Natural killer cell (primary cell): ENCODE measurements at regions not wholly inside any gene's neighbourhood (a gene's known extent, or its start where the extent isn't known, plus 50 kb on each side); places are given as distances from the start of the nearest gene placed in this dataset.

ENCODE experiments used
- ATAC-seq, 3 donors: fragments of 150-1000 bp in 2 of 3; fragments of 200-7000 bp in 1 of 3; cut with Tn5 transposase; 1 replicate in 1 of 3; 2 replicates in 2 of 3; pipeline ENCODE4 v1.10.0; 2021; ENCODE audit warnings: mild to moderate bottlenecking in 2 of 3, moderate library complexity in 2 of 3
- DNase-seq, 2 donors: peaks; one replicate each; pipeline versions ENCODE4 v3.0.0 to v3.0.0-alpha.2; 2013 to 2021; ENCODE audit warnings: mixed read lengths in 1 of 2
- H3K27ac ChIP-seq: one replicate; pipeline ENCODE4 v1.5.1; 2013; ENCODE audit warnings: mild to moderate bottlenecking, low read length
- H3K27me3 ChIP-seq: one replicate; pipeline ENCODE4 v1.6.1; 2013; ENCODE audit warnings: low read length; ENCODE audit not compliant: control insufficient read depth, insufficient read depth
- H3K36me3 ChIP-seq: one replicate; pipeline ENCODE4 v1.6.1; 2013; ENCODE audit warnings: low read length; ENCODE audit not compliant: control insufficient read depth, insufficient read depth
- H3K4me1 ChIP-seq: one replicate; pipeline ENCODE4 v1.6.1; 2013; ENCODE audit warnings: low read length; ENCODE audit not compliant: control insufficient read depth, insufficient read depth
- H3K4me3 ChIP-seq: one replicate; pipeline ENCODE4 v1.5.1; 2013; ENCODE audit warnings: low read length
- H3K9me3 ChIP-seq: one replicate; pipeline ENCODE4 v1.6.1; 2013; ENCODE audit warnings: low read length; ENCODE audit not compliant: control insufficient read depth, insufficient read depth
- H3K27ac Mint-ChIP-seq, 2 donors: one replicate each; pipeline ENCODE4 v1.8.0; 2022; ENCODE audit warnings: mild to moderate bottlenecking in 2 of 2, mixed read lengths in 2 of 2, moderate library complexity in 1 of 2
- H3K27me3 Mint-ChIP-seq, 2 donors: one replicate each; pipeline ENCODE4 v1.8.0; 2022; ENCODE audit warnings: low read depth in 2 of 2, mixed read lengths in 2 of 2
- H3K36me3 Mint-ChIP-seq: one replicate; pipeline ENCODE4 v1.8.0; 2022; ENCODE audit warnings: mixed read lengths
- H3K4me1 Mint-ChIP-seq, 2 donors: one replicate each; pipeline ENCODE4 v1.8.0; 2022; ENCODE audit warnings: mixed read lengths in 2 of 2
- H3K4me3 Mint-ChIP-seq: one replicate; pipeline ENCODE4 v1.8.0; 2022; ENCODE audit warnings: mild to moderate bottlenecking, moderate library complexity, mixed read lengths
- H3K9me3 Mint-ChIP-seq, 2 donors: one replicate each; pipeline ENCODE4 v1.8.0; 2022; ENCODE audit warnings: mixed read lengths in 2 of 2
- WGBS: methylation state at CpG from one replicate; pipeline ENCODE4 v1.1.7; 2013; ENCODE audit warnings: missing lambda C conversion rate; ENCODE audit not compliant: insufficient coverage; 5-methylcytosine and 5-hydroxymethylcytosine counted together
- intact Hi-C: fragments of 100-400 bp; cut with micrococcal nuclease; formaldehyde crosslinking; loops from one replicate; pipeline ENCODE4 v1.14.2; 2022
- TF ChIP-seq, protein P1 (sequence below): fragments of 200-600 bp; IDR thresholded peaks from one replicate; pipeline ENCODE4 v1.8.0; 2022; ENCODE audit warnings: antibody characterized with exemption

DNA sequence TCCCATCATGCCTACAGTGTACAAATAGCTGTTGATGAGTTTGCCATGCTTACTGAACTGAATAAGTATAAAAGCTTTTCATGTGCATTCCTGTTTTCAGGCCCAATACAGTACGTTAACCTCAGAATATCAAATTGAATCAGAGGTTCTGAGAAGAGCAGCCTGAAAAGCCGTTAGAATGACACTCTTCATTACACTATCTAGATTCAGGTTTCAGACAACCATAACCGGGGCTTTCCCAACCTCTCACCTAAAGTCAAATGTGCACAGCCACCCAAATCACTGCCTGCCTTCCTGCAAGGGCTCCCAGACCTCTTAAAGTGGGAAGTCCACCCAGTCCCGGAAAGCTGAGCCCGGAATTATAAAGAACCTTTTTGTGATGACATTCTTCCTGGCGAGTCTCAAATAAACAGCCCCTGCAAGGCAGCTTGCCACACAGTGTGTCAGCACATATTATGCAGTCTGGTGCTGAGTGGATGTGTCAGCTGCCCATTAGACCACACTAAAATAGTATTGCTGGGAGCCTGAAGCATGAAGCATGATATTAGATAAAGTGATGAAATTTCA lies 245.8 kb downstream of the TLE4 start:
- Mint-ChIP-seq H3K4me3 (no peak overlapping the region), H3K9me3 (peaks cover 0 to 1% of the 10 kb centered on the region in 2 donors), H3K27ac (no peak overlapping the region), H3K27me3 (peaks cover 0 to 4% of the 10 kb centered on the region in 2 donors), H3K4me1 (peaks cover 14% of the 10 kb centered on the region in 2 donors), H3K36me3 (no peaks in the 10 kb centered on the region)
- Histone ChIP-seq H3K36me3 (no peaks in the 10 kb centered on the region), H3K27ac (no peak overlapping the region), H3K4me3 (no peak overlapping the region), H3K4me1 (no peaks in the 10 kb centered on the region), H3K9me3 (no peaks in the 10 kb centered on the region), H3K27me3 (no peaks in the 10 kb centered on the region)
- intact Hi-C loops, result no loop called here
- WGBS, result 60% methylated on average over 6 of the region's 6 CpGs
- TF ChIP-seq, protein P1, sequence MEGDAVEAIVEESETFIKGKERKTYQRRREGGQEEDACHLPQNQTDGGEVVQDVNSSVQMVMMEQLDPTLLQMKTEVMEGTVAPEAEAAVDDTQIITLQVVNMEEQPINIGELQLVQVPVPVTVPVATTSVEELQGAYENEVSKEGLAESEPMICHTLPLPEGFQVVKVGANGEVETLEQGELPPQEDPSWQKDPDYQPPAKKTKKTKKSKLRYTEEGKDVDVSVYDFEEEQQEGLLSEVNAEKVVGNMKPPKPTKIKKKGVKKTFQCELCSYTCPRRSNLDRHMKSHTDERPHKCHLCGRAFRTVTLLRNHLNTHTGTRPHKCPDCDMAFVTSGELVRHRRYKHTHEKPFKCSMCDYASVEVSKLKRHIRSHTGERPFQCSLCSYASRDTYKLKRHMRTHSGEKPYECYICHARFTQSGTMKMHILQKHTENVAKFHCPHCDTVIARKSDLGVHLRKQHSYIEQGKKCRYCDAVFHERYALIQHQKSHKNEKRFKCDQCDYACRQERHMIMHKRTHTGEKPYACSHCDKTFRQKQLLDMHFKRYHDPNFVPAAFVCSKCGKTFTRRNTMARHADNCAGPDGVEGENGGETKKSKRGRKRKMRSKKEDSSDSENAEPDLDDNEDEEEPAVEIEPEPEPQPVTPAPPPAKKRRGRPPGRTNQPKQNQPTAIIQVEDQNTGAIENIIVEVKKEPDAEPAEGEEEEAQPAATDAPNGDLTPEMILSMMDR, result no peak
- DNase-seq (no peak), ATAC-seq (peak in 1 of 3 donors; percentile 32)

DNA sequence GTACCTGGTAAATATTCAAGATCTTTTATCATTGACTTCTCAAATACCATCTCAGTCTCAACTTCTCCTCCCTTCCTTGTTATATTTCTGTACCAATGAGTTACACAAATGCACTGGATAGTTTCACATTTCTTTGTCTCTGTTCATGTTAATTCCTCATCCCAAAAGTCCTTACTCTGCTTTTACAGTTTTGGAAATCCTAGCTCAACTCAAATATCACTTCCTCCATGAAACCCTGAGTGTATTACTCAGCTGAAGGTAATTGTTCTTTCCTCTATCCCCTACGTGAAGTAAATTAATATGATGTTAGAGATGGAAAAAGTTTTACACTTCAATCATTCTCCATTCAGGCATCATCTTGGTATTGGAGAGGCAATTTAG lies 241.5 kb downstream of the TLE4 start:
- TF ChIP-seq, protein P1, result no peak
- WGBS, result no CpG with 5 or more reads among the region's 1 CpG
- no peaks in the 10 kb centered on the region for H3K9me3 ChIP-seq
- intact Hi-C loops, result no loop called here
- no peaks in the 10 kb centered on the region for H3K27me3 ChIP-seq
- no peak overlapping the region for H3K27ac ChIP-seq
- peak overlapping the region; percentile 85 for H3K4me3 Mint-ChIP-seq
- no peaks in the 10 kb centered on the region for H3K36me3 Mint-ChIP-seq
- no peak for ATAC-seq
- H3K9me3 Mint-ChIP-seq, result no peaks in the 10 kb centered on the region
- no peaks in the 10 kb centered on the region for H3K27me3 Mint-ChIP-seq
- H3K4me1 ChIP-seq, result peaks cover 5% of the 10 kb centered on the region
- peak overlapping the region; percentile 39 to 79 for H3K27ac Mint-ChIP-seq
- H3K36me3 ChIP-seq, result no peaks in the 10 kb centered on the region
- peaks cover 19% of the 10 kb centered on the region in 2 donors for H3K4me1 Mint-ChIP-seq
- H3K4me3 ChIP-seq, result peak overlapping the region; percentile 8
- no peak for DNase-seq

DNA sequence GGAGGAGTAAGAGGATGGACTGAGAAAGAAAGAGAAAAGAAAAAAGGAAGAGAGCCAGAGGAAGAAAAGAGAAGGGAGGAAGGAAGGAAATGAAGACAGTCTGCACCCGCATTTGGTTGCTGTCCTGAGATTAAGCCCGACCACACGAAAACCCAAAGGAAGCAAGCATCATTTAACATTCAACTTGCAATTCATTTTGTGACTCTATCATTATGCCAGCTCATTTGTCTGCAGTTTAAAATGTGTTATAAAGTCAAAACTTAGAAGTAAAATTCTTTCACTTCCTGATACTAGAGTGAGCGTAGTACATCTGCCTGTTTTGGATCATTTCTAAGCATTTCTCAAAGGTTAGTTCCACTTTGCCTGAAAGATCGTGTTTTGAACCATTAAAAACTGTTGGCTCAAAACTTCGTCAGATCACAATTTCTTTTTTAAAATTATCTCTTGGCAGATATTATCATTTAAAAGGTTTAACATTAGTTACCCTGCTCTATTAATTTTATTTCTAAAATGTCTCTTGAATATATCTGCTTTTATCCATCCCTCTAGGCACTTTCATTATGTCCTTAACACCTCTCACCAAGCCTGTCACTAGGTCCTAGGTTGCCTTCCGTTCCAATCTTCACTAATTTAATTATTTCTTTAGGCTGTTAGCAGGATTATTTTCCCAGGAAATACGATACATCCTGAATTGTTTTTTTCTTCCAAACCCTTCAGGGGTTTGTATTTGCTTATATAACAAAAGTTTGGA lies 240.9 kb downstream of the TLE4 start:
- no peaks in the 10 kb centered on the region for H3K27me3 Mint-ChIP-seq
- no peaks in the 10 kb centered on the region for H3K9me3 Mint-ChIP-seq
- no peaks in the 10 kb centered on the region for H3K36me3 ChIP-seq
- H3K27me3 ChIP-seq, result no peaks in the 10 kb centered on the region
- TF ChIP-seq, protein P1, result no peak
- no peaks in the 10 kb centered on the region for H3K9me3 ChIP-seq
- peak overlapping the region; percentile 8 for H3K4me3 ChIP-seq
- 6% methylated on average over 5 of the region's 8 CpGs for WGBS
- peak overlapping the region; percentile 39 to 79 for H3K27ac Mint-ChIP-seq
- no peak overlapping the region for H3K27ac ChIP-seq
- H3K36me3 Mint-ChIP-seq, result no peaks in the 10 kb centered on the region
- DNase-seq (peak in 1 of 2 donors; percentile 24), ATAC-seq (peak; percentile 49 to 71 (median 70))
- peaks cover 5% of the 10 kb centered on the region for H3K4me1 ChIP-seq
- intact Hi-C loops, result no loop called here
- H3K4me3 Mint-ChIP-seq, result peak overlapping the region; percentile 85
- peaks cover 19% of the 10 kb centered on the region in 2 donors for H3K4me1 Mint-ChIP-seq
